ENCODE measurements at regions not wholly inside any gene's neighbourhood (a gene's known extent, or its start where the extent isn't known, plus 50 kb on each side); places are given as distances from the start of the nearest gene placed in this dataset.

GRCh38 chr10:117718986-117719920 is 176.7 kb downstream of the EMX2 start:
- CTCF ChIA-PET: no interaction called here
- Histone ChIP-seq H3K4me3 (ENCODE audit: low read depth, low read length) (no peak overlapping the region), H3K27ac (ENCODE audit: low read depth, low read length) (no peak overlapping the region), H3K27me3 (ENCODE audit: control insufficient read depth, insufficient read depth, low read length) (no peaks in the 10 kb centered on the region), H3K9me3 (ENCODE audit: control insufficient read depth, insufficient read depth, low read length) (no peaks in the 10 kb centered on the region; the same call in 1 of the 2 replicates)
- POLR2A ChIA-PET: no interaction called here
- DNase-seq (ENCODE audit: low read depth, low spot score): no peak
- TF ChIP-seq CTCF (IDR thresholded peaks at IDR 0.05; ENCODE audit: low read depth, low read length): no peak

GRCh38 chr10:117720931-117721835 is 178.6 kb downstream of the EMX2 start:
- TF ChIP-seq CTCF (IDR thresholded peaks at IDR 0.05; ENCODE audit: low read depth, low read length): no peak
- no peak overlapping the region for H3K4me3 ChIP-seq (ENCODE audit: low read depth, low read length)
- POLR2A ChIA-PET: no interaction called here
- H3K27ac ChIP-seq (ENCODE audit: low read depth, low read length): no peak overlapping the region
- no peak for DNase-seq (ENCODE audit: low read depth, low spot score)
- H3K27me3 ChIP-seq (ENCODE audit: control insufficient read depth, insufficient read depth, low read length): no peaks in the 10 kb centered on the region
- H3K9me3 ChIP-seq (ENCODE audit: control insufficient read depth, insufficient read depth, low read length): no peaks in the 10 kb centered on the region; the same call in 1 of the 2 replicates
- CTCF ChIA-PET: no interaction called here

- ChIA-PET POLR2A (no interaction called here), CTCF (no interaction called here)
- Histone ChIP-seq H3K27me3 (ENCODE audit: control insufficient read depth, insufficient read depth, low read length) (no peaks in the 10 kb centered on the region), H3K27ac (ENCODE audit: low read depth, low read length) (no peak overlapping the region), H3K9me3 (ENCODE audit: control insufficient read depth, insufficient read depth, low read length) (no peaks in the 10 kb centered on the region; the same call in 1 of the 2 replicates), H3K4me3 (ENCODE audit: low read depth, low read length) (no peak overlapping the region)
- no peak for TF ChIP-seq CTCF (IDR thresholded peaks at IDR 0.05; ENCODE audit: low read depth, low read length)
- DNase-seq (ENCODE audit: low read depth, low spot score): no peak
Measured at GRCh38 chr10:117721873-117722272, 179.3 kb downstream of the EMX2 start.

GRCh38 chr10:117723343-117723742 is 180.8 kb downstream of the EMX2 start:
- Histone ChIP-seq H3K27ac (ENCODE audit: low read depth, low read length) (no peak overlapping the region), H3K4me3 (ENCODE audit: low read depth, low read length) (no peak overlapping the region), H3K27me3 (ENCODE audit: control insufficient read depth, insufficient read depth, low read length) (no peaks in the 10 kb centered on the region), H3K9me3 (ENCODE audit: control insufficient read depth, insufficient read depth, low read length) (no peaks in the 10 kb centered on the region)
- ChIA-PET CTCF (no interaction called here), POLR2A (no interaction called here)
- TF ChIP-seq CTCF (IDR thresholded peaks at IDR 0.05; ENCODE audit: low read depth, low read length): no peak
- DNase-seq (ENCODE audit: low read depth, low spot score): no peak

Measured in AG04450 (cell line).